ENCODE measurements at regions not wholly inside any gene's neighbourhood (a gene's known extent, or its start where the extent isn't known, plus 50 kb on each side); places are given as distances from the start of the nearest gene placed in this dataset.

- no peaks in the 10 kb centered on the region for H3K4me1 Mint-ChIP-seq (ENCODE audit: low read depth, unreplicated experiment)
- H3K27ac ChIP-seq (ENCODE audit: low read depth, low read length): no peak overlapping the region
- H3K4me2 ChIP-seq (ENCODE audit: low read length): no peak overlapping the region
Observed at GRCh38 chr10:121288864-121289661, 309.2 kb downstream of the FGFR2 start.

GRCh38 chr10:121289800-121290199 is 308.4 kb downstream of the FGFR2 start:
- DNase-seq (ENCODE audit: low read depth): no peak
- Histone ChIP-seq H3K9me3 (ENCODE audit: insufficient read depth, low read depth, low read length) (peaks cover 3% of the 10 kb centered on the region), H3K27ac (ENCODE audit: low read depth, low read length) (no peak overlapping the region), H3K4me3 (ENCODE audit: insufficient read depth, low read depth, low read length) (no peak overlapping the region), H2AFZ (ENCODE audit: low read depth, low read length) (no peak overlapping the region), H3K4me2 (ENCODE audit: low read length) (no peak overlapping the region), H3K27me3 (ENCODE audit: insufficient read depth, low read length) (no peaks in the 10 kb centered on the region), H3K4me1 (ENCODE audit: insufficient read depth, low read length) (no peaks in the 10 kb centered on the region), H3K36me3 (ENCODE audit: insufficient read depth, low read length) (no peaks in the 10 kb centered on the region), H4K20me1 (ENCODE audit: insufficient read depth, low read length) (no peaks in the 10 kb centered on the region), H3K9ac (ENCODE audit: low read length) (no peak overlapping the region), H3K79me2 (ENCODE audit: insufficient read depth, low read length) (no peaks in the 10 kb centered on the region)
- no peaks in the 10 kb centered on the region for H3K36me3 Mint-ChIP-seq (ENCODE audit: low read depth, unreplicated experiment)
- H3K27ac Mint-ChIP-seq (ENCODE audit: unreplicated experiment): no peak overlapping the region
- no peak overlapping the region for H3K4me3 Mint-ChIP-seq (ENCODE audit: unreplicated experiment)
- FAIRE-seq: no peak
- H3K4me1 Mint-ChIP-seq (ENCODE audit: low read depth, unreplicated experiment): no peaks in the 10 kb centered on the region
- no peaks in the 10 kb centered on the region for H3K9me3 Mint-ChIP-seq (ENCODE audit: unreplicated experiment)
- H3K27me3 Mint-ChIP-seq (ENCODE audit: low read depth, unreplicated experiment): peaks cover 42% of the 10 kb centered on the region
- TF ChIP-seq CTCF (IDR thresholded peaks at IDR 0.05; ENCODE audit: insufficient read depth, low read depth, low read length): no peak
- TF ChIP-seq EZH2 (IDR thresholded peaks at IDR 0.05; ENCODE audit: insufficient read depth, low read length): no peak

More at GRCh38 chr10:121288864-121289661, 309.2 kb downstream of the FGFR2 start:
- H3K27me3 ChIP-seq (ENCODE audit: insufficient read depth, low read length): no peaks in the 10 kb centered on the region
- no peaks in the 10 kb centered on the region for H4K20me1 ChIP-seq (ENCODE audit: insufficient read depth, low read length)
- H3K9me3 ChIP-seq (ENCODE audit: insufficient read depth, low read depth, low read length): peaks cover 3% of the 10 kb centered on the region
- Mint-ChIP-seq H3K9me3 (ENCODE audit: unreplicated experiment) (no peaks in the 10 kb centered on the region), H3K27ac (ENCODE audit: unreplicated experiment) (no peak overlapping the region), H3K4me3 (ENCODE audit: unreplicated experiment) (no peak overlapping the region), H3K27me3 (ENCODE audit: low read depth, unreplicated experiment) (peaks cover 38% of the 10 kb centered on the region), H3K36me3 (ENCODE audit: low read depth, unreplicated experiment) (no peaks in the 10 kb centered on the region)
- no peak overlapping the region for H2AFZ ChIP-seq (ENCODE audit: low read depth, low read length)
- no peak overlapping the region for H3K4me3 ChIP-seq (ENCODE audit: insufficient read depth, low read depth, low read length)
- no peak for TF ChIP-seq CTCF (IDR thresholded peaks at IDR 0.05; ENCODE audit: insufficient read depth, low read depth, low read length)
- TF ChIP-seq EZH2 (IDR thresholded peaks at IDR 0.05; ENCODE audit: insufficient read depth, low read length): no peak
- no peaks in the 10 kb centered on the region for H3K4me1 ChIP-seq (ENCODE audit: insufficient read depth, low read length)
- no peaks in the 10 kb centered on the region for H3K36me3 ChIP-seq (ENCODE audit: insufficient read depth, low read length)
- H3K79me2 ChIP-seq (ENCODE audit: insufficient read depth, low read length): no peaks in the 10 kb centered on the region
- H3K9ac ChIP-seq (ENCODE audit: low read length): no peak overlapping the region
- FAIRE-seq (no peak), DNase-seq (ENCODE audit: low read depth) (no peak)

GRCh38 chr10:121290674-121291073 is 307.6 kb downstream of the FGFR2 start:
- no peaks in the 10 kb centered on the region for H3K27me3 ChIP-seq (ENCODE audit: insufficient read depth, low read length)
- no peak overlapping the region for H3K4me2 ChIP-seq (ENCODE audit: low read length)
- Mint-ChIP-seq H3K27me3 (ENCODE audit: low read depth, unreplicated experiment) (peaks cover 42% of the 10 kb centered on the region), H3K27ac (ENCODE audit: unreplicated experiment) (no peak overlapping the region), H3K9me3 (ENCODE audit: unreplicated experiment) (no peaks in the 10 kb centered on the region), H3K4me3 (ENCODE audit: unreplicated experiment) (no peak overlapping the region), H3K4me1 (ENCODE audit: low read depth, unreplicated experiment) (no peaks in the 10 kb centered on the region), H3K36me3 (ENCODE audit: low read depth, unreplicated experiment) (no peaks in the 10 kb centered on the region)
- H3K9ac ChIP-seq (ENCODE audit: low read length): no peak overlapping the region
- no peaks in the 10 kb centered on the region for H3K79me2 ChIP-seq (ENCODE audit: insufficient read depth, low read length)
- TF ChIP-seq EZH2 (IDR thresholded peaks at IDR 0.05; ENCODE audit: insufficient read depth, low read length) (no peak), CTCF (IDR thresholded peaks at IDR 0.05; ENCODE audit: insufficient read depth, low read depth, low read length) (no peak)
- no peaks in the 10 kb centered on the region for H4K20me1 ChIP-seq (ENCODE audit: insufficient read depth, low read length)
- H3K4me1 ChIP-seq (ENCODE audit: insufficient read depth, low read length): no peaks in the 10 kb centered on the region
- no peak overlapping the region for H2AFZ ChIP-seq (ENCODE audit: low read depth, low read length)
- DNase-seq (ENCODE audit: low read depth): no peak
- H3K9me3 ChIP-seq (ENCODE audit: insufficient read depth, low read depth, low read length): peaks cover 3% of the 10 kb centered on the region
- no peaks in the 10 kb centered on the region for H3K36me3 ChIP-seq (ENCODE audit: insufficient read depth, low read length)
- H3K4me3 ChIP-seq (ENCODE audit: insufficient read depth, low read depth, low read length): no peak overlapping the region
- H3K27ac ChIP-seq (ENCODE audit: low read depth, low read length): no peak overlapping the region
- no peak for FAIRE-seq

Measured in astrocyte (in vitro differentiated cells and primary cell).